Rectal smooth muscle tissue (tissue), 1 donor: ENCODE measurements at regions not wholly inside any gene's neighbourhood (a gene's known extent, or its start where the extent isn't known, plus 50 kb on each side); places are given as distances from the start of the nearest gene placed in this dataset.

Experiments used
- H3K27ac ChIP-seq: one replicate; pipeline ENCODE4 v1.7.0; 2013; ENCODE audit warnings: low read depth, low read length, inconsistent platforms
- H3K27me3 ChIP-seq: one replicate; pipeline ENCODE4 v1.7.0; 2013; ENCODE audit warnings: low read length; ENCODE audit not compliant: control insufficient read depth, insufficient read depth
- H3K36me3 ChIP-seq: one replicate; pipeline ENCODE4 v1.7.0; 2013; ENCODE audit warnings: low read length; ENCODE audit not compliant: control insufficient read depth, insufficient read depth
- H3K4me1 ChIP-seq: one replicate; pipeline ENCODE4 v1.7.0; 2013; ENCODE audit warnings: low read length; ENCODE audit not compliant: control insufficient read depth, insufficient read depth
- H3K4me3 ChIP-seq: one replicate; pipeline ENCODE4 v1.7.0; 2013; ENCODE audit warnings: low read length
- H3K9ac ChIP-seq: one replicate; pipeline ENCODE4 v1.7.0; 2013; ENCODE audit warnings: low read length

DNA sequence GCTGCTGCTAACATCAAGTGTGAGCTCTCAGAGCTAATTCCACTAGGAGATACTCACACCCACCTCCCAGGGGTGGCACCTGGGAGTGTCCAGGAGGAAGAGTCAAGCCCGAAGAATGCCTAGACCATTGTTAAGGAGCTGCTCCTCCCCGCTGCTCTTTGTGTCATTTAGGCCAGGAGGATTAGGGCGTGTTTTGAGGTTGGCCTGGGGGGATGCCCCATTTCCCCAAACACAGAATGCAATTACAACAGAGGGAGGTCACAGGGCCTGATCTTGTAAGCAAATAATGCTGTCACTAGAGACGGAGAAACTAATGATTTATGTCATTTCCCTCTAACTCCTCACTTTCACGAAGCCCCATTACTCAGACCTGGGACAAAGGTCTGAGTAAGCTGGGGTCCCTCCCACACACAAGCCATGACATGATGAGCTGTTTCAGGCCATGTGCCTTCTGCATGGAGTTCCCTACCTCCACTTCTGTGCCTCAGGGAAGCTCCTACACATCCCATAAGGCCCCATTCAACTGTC is 312.5 kb downstream of the ACTL7B start:
- Histone ChIP-seq H3K4me3 (no peak overlapping the region), H3K36me3 (no peaks in the 10 kb centered on the region), H3K9ac (no peak overlapping the region), H3K27ac (no peak overlapping the region), H3K4me1 (no peaks in the 10 kb centered on the region), H3K27me3 (no peaks in the 10 kb centered on the region)

DNA sequence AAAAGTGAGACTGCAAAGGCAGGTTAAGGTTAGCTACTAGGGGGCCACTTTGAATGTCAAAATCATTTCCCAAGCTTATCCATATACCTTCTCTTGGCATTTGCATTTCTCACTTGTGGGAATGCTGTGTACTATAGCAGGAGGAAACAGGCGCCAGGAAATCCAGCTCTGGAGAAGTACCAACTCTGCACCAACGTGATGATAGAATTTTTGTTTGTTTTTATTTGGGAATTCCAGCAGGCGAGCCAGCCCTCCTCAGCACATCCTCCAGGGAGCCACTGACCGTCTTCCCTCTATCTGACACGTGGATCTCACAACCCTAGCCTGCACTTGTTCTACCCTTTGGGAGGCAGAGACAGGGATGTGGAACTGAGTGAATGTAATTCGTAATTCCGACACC is 318.0 kb downstream of the ACTL7B start:
- Histone ChIP-seq H3K27me3 (no peaks in the 10 kb centered on the region), H3K36me3 (no peaks in the 10 kb centered on the region), H3K27ac (no peak overlapping the region), H3K4me3 (no peak overlapping the region), H3K4me1 (no peaks in the 10 kb centered on the region), H3K9ac (no peak overlapping the region)

DNA sequence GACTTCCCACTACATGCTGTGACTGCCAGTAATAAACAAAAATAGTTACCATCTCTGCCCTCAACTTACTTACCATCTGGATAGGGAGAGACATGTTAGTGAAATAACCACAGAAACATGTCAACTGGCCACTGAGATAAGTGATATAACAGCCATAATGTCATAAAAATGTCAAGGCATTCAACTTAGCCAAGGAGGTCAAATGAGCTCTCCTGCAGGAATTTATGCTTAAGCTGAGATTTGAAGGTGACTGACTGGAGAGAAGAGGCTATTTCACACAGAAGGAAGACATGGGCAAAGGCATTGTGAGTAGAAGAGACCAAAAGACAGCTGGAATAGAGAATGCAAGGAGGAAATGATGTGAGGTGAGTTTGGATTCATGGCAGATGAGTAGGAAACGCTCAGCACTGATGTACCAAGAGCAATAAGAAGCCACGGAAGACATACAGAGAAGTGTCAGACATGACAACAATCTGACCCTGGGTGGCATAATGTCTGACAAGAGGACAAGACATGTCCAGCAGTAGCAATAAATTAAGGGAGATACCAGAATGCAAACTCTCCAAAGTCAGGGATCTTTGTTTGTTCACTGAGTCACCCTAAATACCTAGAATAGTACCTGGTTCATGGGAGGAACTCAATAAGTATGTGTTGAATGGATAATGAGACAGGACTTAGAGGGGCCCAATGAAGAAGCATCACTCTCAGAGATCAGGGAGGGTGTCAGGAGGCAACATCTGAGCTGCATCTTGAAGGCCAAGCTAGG is 318.8 kb downstream of the ACTL7B start:
- Histone ChIP-seq H3K36me3 (no peaks in the 10 kb centered on the region), H3K4me3 (no peak overlapping the region), H3K4me1 (no peaks in the 10 kb centered on the region), H3K27ac (no peak overlapping the region), H3K9ac (no peak overlapping the region), H3K27me3 (no peaks in the 10 kb centered on the region)

DNA sequence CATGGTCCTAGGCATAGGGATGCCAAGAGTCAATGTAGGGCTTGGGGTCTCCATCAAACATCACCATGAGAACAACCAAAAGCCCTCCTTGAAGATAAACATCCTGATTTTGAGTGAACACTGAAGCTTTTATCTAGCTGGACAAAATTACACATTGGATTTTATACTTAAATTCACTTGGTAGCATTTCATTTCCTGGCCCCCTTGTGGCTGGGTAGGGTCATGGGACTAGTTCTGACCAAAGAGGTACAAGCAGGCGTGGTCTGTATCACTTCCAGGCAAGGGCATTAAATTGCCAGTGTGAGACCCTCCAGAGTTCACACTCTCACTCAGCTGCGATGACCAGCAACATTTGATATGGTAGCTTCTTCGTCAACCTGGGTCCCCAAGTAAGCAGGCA is 320.3 kb downstream of the ACTL7B start:
- Histone ChIP-seq H3K4me1 (no peaks in the 10 kb centered on the region), H3K4me3 (no peak overlapping the region), H3K9ac (no peak overlapping the region), H3K27ac (no peak overlapping the region), H3K36me3 (no peaks in the 10 kb centered on the region), H3K27me3 (no peaks in the 10 kb centered on the region)

DNA sequence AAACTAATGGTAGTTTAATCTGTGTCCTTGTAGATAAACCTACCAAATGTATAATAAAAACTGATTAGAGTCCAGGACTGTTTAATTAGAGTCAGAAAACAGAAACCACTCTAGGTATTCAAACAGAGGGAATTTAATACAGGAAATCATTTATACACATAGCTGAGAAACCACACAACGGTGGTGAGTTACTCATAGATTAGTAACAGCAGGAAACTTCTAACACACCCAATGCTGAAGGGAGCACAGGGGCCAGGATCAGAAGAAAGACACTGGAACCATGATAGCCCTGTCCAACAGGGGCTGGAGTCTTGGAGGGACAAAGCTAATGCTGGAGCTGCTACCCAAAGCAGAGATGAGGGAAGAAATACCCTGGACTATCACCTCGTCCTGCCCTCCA is 321.0 kb downstream of the ACTL7B start:
- Histone ChIP-seq H3K4me3 (no peak overlapping the region), H3K36me3 (no peaks in the 10 kb centered on the region), H3K27ac (no peak overlapping the region), H3K9ac (no peak overlapping the region), H3K27me3 (no peaks in the 10 kb centered on the region), H3K4me1 (no peaks in the 10 kb centered on the region)

DNA sequence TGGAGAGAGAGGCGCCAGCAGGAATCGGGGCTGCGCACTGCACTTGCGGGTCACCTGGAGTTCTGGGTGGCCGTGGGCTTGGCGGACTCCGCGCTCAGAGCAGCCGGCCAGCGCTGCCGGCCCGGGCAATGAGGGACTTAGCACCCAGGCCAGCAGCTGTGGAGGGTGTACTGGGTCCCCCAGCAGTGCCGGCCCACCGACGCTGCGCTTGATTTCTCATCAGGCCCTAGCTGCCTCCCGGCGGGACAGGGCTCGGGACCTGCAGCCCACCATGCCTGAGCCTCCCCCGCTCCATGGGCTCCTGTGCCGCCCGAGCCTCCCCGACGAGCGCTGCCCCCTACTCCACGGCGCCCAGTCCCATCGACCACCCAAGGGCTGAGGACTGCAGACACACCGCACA is 325.6 kb downstream of the ACTL7B start:
- H3K36me3 ChIP-seq: no peaks in the 10 kb centered on the region
- H3K4me1 ChIP-seq: no peaks in the 10 kb centered on the region
- no peak overlapping the region for H3K4me3 ChIP-seq
- no peaks in the 10 kb centered on the region for H3K27me3 ChIP-seq
- H3K27ac ChIP-seq: no peak overlapping the region
- no peak overlapping the region for H3K9ac ChIP-seq

DNA sequence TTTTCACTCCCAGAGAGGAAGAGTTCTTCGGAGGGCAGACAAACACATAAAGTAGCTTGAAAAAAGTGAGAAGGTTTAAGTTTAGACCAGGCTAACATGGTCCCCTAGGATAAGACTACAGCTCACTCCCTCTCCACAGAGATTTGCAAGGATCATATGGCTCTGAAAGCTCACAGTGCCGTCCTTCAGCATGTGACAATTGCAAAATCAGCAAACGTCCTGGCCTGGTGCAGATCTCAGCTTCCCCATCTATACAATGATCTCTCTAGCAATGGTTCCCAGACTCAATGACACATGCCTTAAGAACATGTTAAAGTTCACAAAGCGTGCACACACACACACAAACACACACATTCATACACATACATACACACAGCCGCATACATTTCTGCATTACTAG is 327.6 kb downstream of the ACTL7B start:
- Histone ChIP-seq H3K4me3 (no peak overlapping the region), H3K27ac (no peak overlapping the region), H3K4me1 (no peaks in the 10 kb centered on the region)

DNA sequence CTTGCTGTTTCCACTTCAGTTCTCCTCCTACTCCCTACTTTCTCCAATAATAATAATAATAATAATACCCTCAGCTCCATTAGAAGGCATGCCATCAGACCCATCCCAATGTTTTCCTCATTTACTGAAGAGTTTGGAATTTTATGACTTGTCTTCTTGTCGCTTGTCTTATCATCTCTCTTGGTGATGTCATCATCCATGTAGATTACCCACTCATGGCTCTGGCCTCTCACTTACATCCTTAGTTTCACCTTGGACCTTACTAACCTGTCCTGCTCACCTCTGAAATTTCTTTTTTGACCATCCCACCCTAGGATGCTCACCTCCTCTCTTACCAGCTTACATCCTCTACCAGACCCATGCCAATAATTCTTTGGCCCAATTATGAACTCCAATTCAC is 329.3 kb downstream of the ACTL7B start:
- no peak overlapping the region for H3K4me3 ChIP-seq
- H3K27me3 ChIP-seq: no peaks in the 10 kb centered on the region
- H3K9ac ChIP-seq: no peak overlapping the region
- no peak overlapping the region for H3K27ac ChIP-seq
- no peaks in the 10 kb centered on the region for H3K36me3 ChIP-seq
- H3K4me1 ChIP-seq: no peaks in the 10 kb centered on the region

More for the DNA sequence above, 327.6 kb downstream of the ACTL7B start:
- no peaks in the 10 kb centered on the region for H3K36me3 ChIP-seq
- no peaks in the 10 kb centered on the region for H3K27me3 ChIP-seq
- H3K9ac ChIP-seq: no peak overlapping the region

DNA sequence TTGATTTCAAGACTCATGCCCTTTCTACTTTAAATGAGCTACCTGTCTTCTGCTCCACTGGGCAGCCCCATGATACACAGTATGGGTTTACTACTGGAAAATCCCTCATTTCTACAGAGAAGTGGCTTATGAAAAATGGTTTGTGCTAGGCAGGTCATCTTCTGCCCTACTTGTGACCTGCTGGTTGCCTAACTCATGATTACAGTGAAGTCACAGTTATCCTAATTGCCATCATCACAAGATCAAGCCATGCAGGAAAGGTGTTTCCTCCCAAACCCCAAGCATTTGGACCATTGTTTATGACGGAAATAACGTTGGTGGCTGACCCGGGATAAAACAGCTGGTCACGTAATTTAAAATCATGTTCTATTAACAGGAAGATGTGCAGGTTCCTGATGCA is 330.6 kb downstream of the ACTL7B start:
- no peak overlapping the region for H3K4me3 ChIP-seq
- no peaks in the 10 kb centered on the region for H3K4me1 ChIP-seq

DNA sequence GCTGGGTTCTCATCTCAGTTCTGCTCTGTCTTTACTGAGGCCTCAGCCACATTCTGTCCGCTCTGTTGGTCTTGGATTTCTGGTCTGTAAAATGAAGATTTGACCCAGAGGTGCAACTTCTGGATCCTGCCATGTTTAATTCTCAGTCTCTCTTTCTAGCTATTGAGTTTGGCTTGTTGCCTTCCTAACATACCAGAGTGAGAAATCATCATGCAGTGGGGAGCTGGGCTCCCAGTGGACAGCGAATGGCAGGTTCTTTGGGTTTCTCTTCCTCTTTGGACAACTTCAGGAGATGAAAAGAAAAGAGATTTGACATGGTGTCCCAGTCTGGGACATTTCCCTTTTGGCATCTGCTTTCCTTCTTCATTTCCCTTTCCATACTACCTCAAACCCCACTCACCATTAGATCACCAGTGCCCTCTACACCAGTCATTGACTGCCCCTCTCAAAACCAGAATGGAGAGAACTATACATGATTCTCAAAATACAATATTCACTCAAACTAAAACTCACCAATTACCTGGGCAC is 334.7 kb downstream of the ACTL7B start:
- no peak overlapping the region for H3K9ac ChIP-seq
- no peaks in the 10 kb centered on the region for H3K27me3 ChIP-seq
- H3K4me3 ChIP-seq: no peak overlapping the region
- H3K4me1 ChIP-seq: no peaks in the 10 kb centered on the region
- H3K36me3 ChIP-seq: no peaks in the 10 kb centered on the region
- no peak overlapping the region for H3K27ac ChIP-seq

More for the DNA sequence above, 330.6 kb downstream of the ACTL7B start:
- no peak overlapping the region for H3K27ac ChIP-seq
- no peaks in the 10 kb centered on the region for H3K36me3 ChIP-seq
- no peaks in the 10 kb centered on the region for H3K27me3 ChIP-seq
- no peak overlapping the region for H3K9ac ChIP-seq

DNA sequence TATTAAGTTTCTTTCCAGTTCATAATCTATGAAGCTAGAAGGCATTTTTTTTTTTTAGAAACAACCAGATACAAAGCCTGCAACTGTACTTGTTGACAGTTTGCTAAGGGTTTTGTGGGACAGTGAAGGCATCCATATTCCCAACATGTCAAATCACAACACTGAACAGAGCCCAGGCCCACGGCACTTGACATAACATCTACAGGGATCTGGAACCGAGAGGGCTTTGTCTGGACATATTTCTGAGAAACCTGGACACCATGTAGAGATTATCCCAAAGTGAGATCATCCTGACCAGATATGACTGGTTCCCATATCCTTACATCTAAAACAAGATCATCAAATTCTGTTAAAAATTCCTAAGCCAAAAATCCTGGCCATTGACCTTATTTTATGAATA is 336.3 kb downstream of the ACTL7B start:
- Histone ChIP-seq H3K27ac (no peak overlapping the region), H3K9ac (no peak overlapping the region), H3K4me1 (no peaks in the 10 kb centered on the region), H3K4me3 (no peak overlapping the region), H3K27me3 (no peaks in the 10 kb centered on the region), H3K36me3 (no peaks in the 10 kb centered on the region)

DNA sequence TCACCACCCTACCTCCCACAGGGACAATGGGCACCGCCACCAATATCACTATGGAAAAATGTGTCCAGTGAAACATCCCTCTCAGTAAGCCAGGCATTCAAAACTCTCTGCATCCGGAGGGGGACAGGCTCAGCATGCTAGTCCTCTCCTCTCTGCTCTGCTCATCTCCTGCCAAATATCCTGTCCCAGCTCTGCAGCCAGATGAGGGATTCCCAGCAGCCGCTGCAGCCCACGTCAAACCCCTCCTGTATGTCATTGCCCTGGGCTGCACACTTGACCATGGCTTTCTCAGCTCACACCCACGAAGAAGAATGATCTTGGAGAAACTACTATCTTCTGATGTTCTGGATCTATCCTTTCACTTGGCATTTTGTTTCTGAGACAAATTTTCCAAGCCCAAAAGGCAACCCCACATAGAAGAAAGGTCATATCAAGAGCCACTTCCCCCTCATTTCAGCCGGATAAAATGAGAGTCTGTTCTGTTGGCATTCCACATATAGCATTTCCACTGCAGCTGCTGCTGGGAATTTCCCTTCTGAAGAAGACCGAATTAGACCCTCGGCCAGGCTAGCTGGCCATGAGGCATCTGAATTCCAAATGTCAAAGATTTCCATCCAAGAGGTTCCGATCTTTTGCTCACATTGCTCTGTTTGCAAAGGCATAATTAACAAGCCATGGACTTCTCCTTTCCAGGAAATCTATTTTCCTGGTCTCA is 338.0 kb downstream of the ACTL7B start:
- Histone ChIP-seq H3K36me3 (no peaks in the 10 kb centered on the region), H3K27ac (no peak overlapping the region), H3K9ac (no peak overlapping the region), H3K27me3 (no peaks in the 10 kb centered on the region), H3K4me1 (no peaks in the 10 kb centered on the region), H3K4me3 (no peak overlapping the region)
